T1000 (cell line): ENCODE measurements at regions not wholly inside any gene's neighbourhood (a gene's known extent, or its start where the extent isn't known, plus 50 kb on each side); places are given as distances from the start of the nearest gene placed in this dataset.

Source experiments
- DNase-seq: peaks from one replicate; lab custom pipeline; 2025; ENCODE audit warnings: mixed read lengths; lab: John Stamatoyannopoulos, UW

- no peak for DNase-seq
These were observed 166.0 kb upstream of the MDFIC start for GRCh38 chr7:114755856-114756255.

- DNase-seq = no peak
These were observed 163.2 kb upstream of the MDFIC start for GRCh38 chr7:114758661-114759227.

GRCh38 chr7:114759347-114760062 lies 162.4 kb upstream of the MDFIC start:
- no peak for DNase-seq

- DNase-seq = no peak
These were observed 161.4 kb upstream of the MDFIC start for GRCh38 chr7:114760477-114760876.

GRCh38 chr7:114761973-114762372 lies 159.9 kb upstream of the MDFIC start:
- DNase-seq = no peak

- no peak for DNase-seq
These were observed 156.4 kb upstream of the MDFIC start for GRCh38 chr7:114765331-114766040.

- DNase-seq = no peak
These were observed 155.9 kb upstream of the MDFIC start for GRCh38 chr7:114766041-114766356.

- no peak for DNase-seq
These were observed 144.6 kb upstream of the MDFIC start for GRCh38 chr7:114777288-114777687.

- no peak for DNase-seq
These were observed 138.4 kb upstream of the MDFIC start for GRCh38 chr7:114783508-114783907.

- DNase-seq = no peak
These were observed 137.7 kb upstream of the MDFIC start for GRCh38 chr7:114784177-114784576.

- no peak for DNase-seq
These were observed 137.1 kb upstream of the MDFIC start for GRCh38 chr7:114784746-114785145.

- no peak for DNase-seq
These were observed 136.4 kb upstream of the MDFIC start for GRCh38 chr7:114785496-114785895.

GRCh38 chr7:114786455-114786854 lies 135.4 kb upstream of the MDFIC start:
- no peak for DNase-seq

- DNase-seq = no peak
These were observed 134.3 kb upstream of the MDFIC start for GRCh38 chr7:114787556-114787955.

GRCh38 chr7:114788706-114789105 lies 133.2 kb upstream of the MDFIC start:
- no peak for DNase-seq

- no peak for DNase-seq
These were observed 132.7 kb upstream of the MDFIC start for GRCh38 chr7:114789161-114789560.

- no peak for DNase-seq
These were observed 132.0 kb upstream of the MDFIC start for GRCh38 chr7:114789871-114790311.

GRCh38 chr7:114790521-114790920 lies 131.4 kb upstream of the MDFIC start:
- no peak for DNase-seq

GRCh38 chr7:114791771-114792170 lies 130.1 kb upstream of the MDFIC start:
- no peak for DNase-seq

GRCh38 chr7:114793155-114793845 lies 128.6 kb upstream of the MDFIC start:
- no peak for DNase-seq

- DNase-seq = no peak
These were observed 126.4 kb upstream of the MDFIC start for GRCh38 chr7:114795475-114795874.

GRCh38 chr7:114799628-114800028 lies 122.3 kb upstream of the MDFIC start:
- no peak for DNase-seq

GRCh38 chr7:114802632-114803031 lies 119.3 kb upstream of the MDFIC start:
- DNase-seq = no peak
